H1 (cell line): ENCODE measurements at regions not wholly inside any gene's neighbourhood (a gene's known extent, or its start where the extent isn't known, plus 50 kb on each side); places are given as distances from the start of the nearest gene placed in this dataset.

ENCODE experiments used
- CTCF ChIA-PET: fragments of 300-600 bp; sonication (Branson Sonifier 250); formaldehyde crosslinking; loops from one replicate; lab custom pipeline; 2021; ENCODE audit not compliant: partially characterized antibody; lab: Charles Lee
- POLR2A ChIA-PET: fragments of 300-600 bp; sonication (Branson Sonifier 250); formaldehyde crosslinking; loops from one replicate; lab custom pipeline; 2021; ENCODE audit warnings: inconsistent platforms; ENCODE audit not compliant: partially characterized antibody; lab: Charles Lee
- DNase-seq, 2 experiments: peaks; one replicate each; pipeline versions ENCODE4 v3.0.0 to v3.0.0-alpha.2; 2010 to 2022; ENCODE audit warnings: low spot score in 2 of 2, low read depth in 1 of 2, mixed read lengths in 1 of 2
- FAIRE-seq: peaks from 2 replicates; lab custom pipeline; 2011; peaks lifted over from hg19 to GRCh38; lab: Jason Lieb, UNC
- H2AFZ ChIP-seq: 2 replicates; pipeline ENCODE4 v1.8.1; 2012; ENCODE audit warnings: low read length, inconsistent platforms
- H2AK5ac ChIP-seq: 2 replicates; pipeline ENCODE4 v1.6.1; 2013; ENCODE audit warnings: low read depth, low read length
- H2BK120ac ChIP-seq: replicated peaks from 2 replicates; pipeline ENCODE3; 2013; ENCODE audit warnings: low read depth, low read length, inconsistent platforms
- H2BK12ac ChIP-seq: 2 replicates; pipeline ENCODE4 v1.6.1; 2013; ENCODE audit warnings: low read depth, low read length
- H2BK15ac ChIP-seq: 2 replicates; pipeline ENCODE4 v1.6.1; 2013; ENCODE audit warnings: low read length
- H2BK20ac ChIP-seq: 2 replicates; pipeline ENCODE4 v1.6.1; 2013; ENCODE audit warnings: low read length
- H2BK5ac ChIP-seq: 2 replicates; pipeline ENCODE4 v1.6.1; 2013; ENCODE audit warnings: low read depth, low read length
- H3K14ac ChIP-seq: 2 replicates; pipeline ENCODE4 v1.6.1; 2013; ENCODE audit warnings: inconsistent platforms; ENCODE audit not compliant: insufficient read length
- H3K18ac ChIP-seq: 2 replicates; pipeline ENCODE4 v1.6.1; 2013; ENCODE audit warnings: low read length; ENCODE audit errors: extremely low read depth
- H3K23ac ChIP-seq: 2 replicates; pipeline ENCODE4 v1.6.1; 2013; ENCODE audit warnings: inconsistent platforms; ENCODE audit not compliant: insufficient read length
- H3K23me2 ChIP-seq: 2 replicates; pipeline ENCODE4 v1.6.1; 2013; ENCODE audit warnings: low read depth, low read length
- H3K27ac ChIP-seq: 2 replicates; pipeline ENCODE4 v1.6.1; 2011; ENCODE audit warnings: low read depth, low read length, inconsistent platforms
- H3K27me3 ChIP-seq, 4 experiments: replicated peaks in 1 of 4; 1 replicate in 1 of 4; 2 replicates in 3 of 4; pipeline versions ENCODE4 v1.6.1 to v1.8.1; 2011 to 2013; ENCODE audit warnings: low read length in 3 of 4, mild to moderate bottlenecking in 3 of 4, inconsistent platforms in 2 of 4, mixed read lengths in 2 of 4, moderate library complexity in 1 of 4; ENCODE audit not compliant: control insufficient read depth in 3 of 4, insufficient read depth in 3 of 4; ENCODE audit errors: extremely low read depth in 1 of 4
- H3K36me3 ChIP-seq, 4 experiments: 2 replicates each; pipeline versions ENCODE4 v1.6.1 to v1.8.1; 2011 to 2013; ENCODE audit warnings: mild to moderate bottlenecking in 4 of 4, low read length in 3 of 4, moderate library complexity in 2 of 4, control low read depth in 1 of 4, inconsistent platforms in 1 of 4; ENCODE audit not compliant: insufficient read depth in 4 of 4, control insufficient read depth in 2 of 4
- H3K4ac ChIP-seq: replicated peaks from 2 replicates; pipeline ENCODE3; 2013; ENCODE audit warnings: low read length, low read depth, mixed read lengths, inconsistent platforms; ENCODE audit not compliant: insufficient read length
- H3K4me1 ChIP-seq, 4 experiments: replicated peaks in 1 of 4; 1 replicate in 1 of 4; 2 replicates in 3 of 4; pipeline versions ENCODE4 v1.6.1 to v1.8.1; 2011 to 2013; ENCODE audit warnings: low read length in 3 of 4, inconsistent platforms in 2 of 4, mixed read lengths in 1 of 4; ENCODE audit not compliant: insufficient read depth in 4 of 4, control insufficient read depth in 3 of 4
- H3K4me2 ChIP-seq, 2 experiments: 2 replicates each; pipeline versions ENCODE4 v1.6.1 to v1.8.1; 2011 to 2013; ENCODE audit warnings: low read depth in 2 of 2, low read length in 2 of 2, control low read depth in 1 of 2, inconsistent platforms in 1 of 2, mild to moderate bottlenecking in 1 of 2; ENCODE audit not compliant: insufficient read depth in 1 of 2
- H3K4me3 ChIP-seq, 4 experiments: fragments of 200-600, 300-600 bp in 1 of 4; sonication (generic), shearing (Covaris generic), sonication (Bioruptor Twin) in 1 of 4; 2 replicates each; pipeline versions ENCODE4 v1.5.1 to v1.8.1; 2011 to 2016; ENCODE audit warnings: low read length in 4 of 4, low read depth in 3 of 4, control low read depth in 2 of 4, inconsistent platforms in 2 of 4, mild to moderate bottlenecking in 2 of 4, mixed read lengths in 1 of 4, moderate library complexity in 1 of 4; ENCODE audit not compliant: insufficient read depth in 2 of 4; ENCODE audit errors: extremely low read depth in 1 of 4
- H3K56ac ChIP-seq: replicated peaks from 2 replicates; pipeline ENCODE3; 2013; ENCODE audit warnings: low read depth, mild to moderate bottlenecking, mixed read lengths, low read length, inconsistent platforms; ENCODE audit not compliant: insufficient read length
- H3K79me1 ChIP-seq: 2 replicates; pipeline ENCODE4 v1.6.1; 2013; ENCODE audit warnings: low read depth, low read length, control low read depth
- H3K79me2 ChIP-seq, 2 experiments: 2 replicates each; pipeline versions ENCODE4 v1.6.1 to v1.8.1; 2012 to 2013; ENCODE audit warnings: low read length in 2 of 2, mild to moderate bottlenecking in 2 of 2, inconsistent platforms in 1 of 2; ENCODE audit not compliant: insufficient read depth in 2 of 2, control insufficient read depth in 1 of 2
- H3K9ac ChIP-seq, 4 experiments: replicated peaks in 1 of 4; 1 replicate in 1 of 4; 2 replicates in 3 of 4; pipeline versions ENCODE4 v1.6.1 to v1.8.1; 2011 to 2013; ENCODE audit warnings: low read depth in 3 of 4, low read length in 3 of 4, control low read depth in 2 of 4, mild to moderate bottlenecking in 2 of 4, moderate library complexity in 2 of 4, inconsistent platforms in 1 of 4; ENCODE audit errors: extremely low read depth in 1 of 4
- H3K9me3 ChIP-seq, 2 experiments: 2 replicates each; pipeline versions ENCODE4 v1.6.1 to v1.8.1; 2012 to 2013; ENCODE audit warnings: mild to moderate bottlenecking in 2 of 2, moderate library complexity in 2 of 2, control low read depth in 1 of 2, inconsistent platforms in 1 of 2, low read depth in 1 of 2, low read length in 1 of 2, mixed read lengths in 1 of 2; ENCODE audit not compliant: insufficient read depth in 2 of 2
- H4K20me1 ChIP-seq, 2 experiments: replicated peaks in 1 of 2; 2 replicates each; pipeline versions ENCODE3 to v1.8.1; 2011 to 2013; ENCODE audit warnings: inconsistent platforms in 2 of 2, low read length in 2 of 2, mild to moderate bottlenecking in 1 of 2; ENCODE audit not compliant: insufficient read depth in 2 of 2, control insufficient read depth in 1 of 2
- H4K5ac ChIP-seq: 2 replicates; pipeline ENCODE4 v1.6.1; 2013; ENCODE audit warnings: low read length, low read depth, mixed read lengths, inconsistent platforms; ENCODE audit not compliant: insufficient read length
- H4K8ac ChIP-seq: 2 replicates; pipeline ENCODE4 v1.8.0; 2013; ENCODE audit warnings: mild to moderate bottlenecking, moderate library complexity, low read length, inconsistent platforms; ENCODE audit not compliant: insufficient read depth; ENCODE audit errors: extremely low read depth
- H4K91ac ChIP-seq: replicated peaks from 2 replicates; pipeline ENCODE3; 2013; ENCODE audit warnings: low read length, mixed read lengths, inconsistent platforms; ENCODE audit not compliant: insufficient read length
- BACH1 ChIP-seq: IDR thresholded peaks from 2 replicates; pipeline ENCODE4 v1.6.1; 2012; ENCODE audit warnings: low read length, improper control_type of control experiment
- FOSL1 ChIP-seq: IDR thresholded peaks from 2 replicates; pipeline ENCODE4 v1.6.1; 2011; ENCODE audit warnings: mild to moderate bottlenecking, low read depth, low read length, moderate library complexity; ENCODE audit not compliant: insufficient read depth
- TCF12 ChIP-seq: IDR thresholded peaks from 2 replicates; pipeline ENCODE4 v1.6.1; 2011; ENCODE audit warnings: low read depth, mild to moderate bottlenecking, low read length
- WGBS, 2 experiments: shearing (Covaris generic) in 1 of 2; methylation state at CpG; one replicate each; pipeline versions ENCODE4 v1.1.6 to v1.1.7; 2013 to 2015; ENCODE audit warnings: low lambda C conversion rate in 2 of 2, mixed read lengths in 2 of 2, inconsistent platforms in 1 of 2, low coverage in 1 of 2, missing lambda C conversion rate in 1 of 2; ENCODE audit not compliant: insufficient replicate concordance in 2 of 2, insufficient coverage in 1 of 2, insufficient read length in 1 of 2; ENCODE audit errors: extremely low coverage in 1 of 2, missing lambda C conversion rate in 1 of 2; 5-methylcytosine and 5-hydroxymethylcytosine counted together

DNA sequence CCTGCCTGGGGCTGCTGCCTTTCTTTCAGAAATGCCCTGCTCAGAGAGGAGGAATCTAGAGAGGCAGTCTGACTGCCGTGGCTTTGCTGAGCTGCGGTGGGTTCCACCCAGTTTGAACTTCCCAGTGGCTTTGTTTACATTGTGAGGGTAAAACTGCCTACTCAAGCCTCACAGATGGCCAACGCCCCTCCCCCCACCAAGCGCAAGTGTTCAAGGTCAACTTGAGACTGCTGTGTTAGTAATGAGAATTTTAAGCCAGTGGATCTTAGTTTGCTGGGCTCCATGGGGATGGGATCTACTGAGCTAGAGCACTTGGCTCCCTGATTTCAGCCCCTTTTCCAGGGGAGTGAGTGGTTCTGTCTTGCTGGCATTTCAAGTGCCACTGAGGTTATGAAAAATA, 819.2 kb downstream of the NLGN4Y start:
- Histone ChIP-seq H2AK5ac (no peak overlapping the region), H2BK120ac (no peak overlapping the region), H3K4me3 (no peak overlapping the region), H3K56ac (no peak overlapping the region), H3K9me3 (0 out of 4 replicates have a peak, but pooled peaks cover 0 to 2% of the 10 kb centered on the region in 2 experiments), H3K79me2 (no peaks in the 10 kb centered on the region), H3K79me1 (no peaks in the 10 kb centered on the region), H3K27me3 (no peaks in the 10 kb centered on the region), H4K8ac (no peak overlapping the region), H2BK5ac (no peak overlapping the region), H3K36me3 (no peaks in the 10 kb centered on the region), H3K18ac (no peak overlapping the region), H2BK20ac (no peak overlapping the region), H4K5ac (no peak overlapping the region), H3K14ac (no peak overlapping the region), H2BK12ac (no peak overlapping the region), H3K4me1 (no peaks in the 10 kb centered on the region), H3K9ac (no peak overlapping the region), H3K23ac (no peak overlapping the region), H2BK15ac (no peak overlapping the region), H4K91ac (no peak overlapping the region), H3K4me2 (no peak overlapping the region), H3K23me2 (no peaks in the 10 kb centered on the region), H2AFZ (no peak overlapping the region), H3K27ac (no peak overlapping the region), H4K20me1 (no peaks in the 10 kb centered on the region), H3K4ac (no peak overlapping the region)
- ChIA-PET POLR2A (no interaction called here), CTCF (interaction anchor here (0.7 kb wide), 1 partner anchor 391 kb away, joined by 3 read pairs; no protein-coding TSS in a partner anchor)
- DNase-seq, result no peak
- FAIRE-seq, result no peak
- no peak for TF ChIP-seq BACH1
- TF ChIP-seq TCF12, result no peak
- no peak for TF ChIP-seq FOSL1
- WGBS, 2 experiments, result 75% methylated on average over 1 of the region's 4 CpGs; no CpG with 5 or more reads in 1 of the 2 experiments
